Left renal pelvis (tissue), 4 donors: ENCODE measurements at regions not wholly inside any gene's neighbourhood (a gene's known extent, or its start where the extent isn't known, plus 50 kb on each side); places are given as distances from the start of the nearest gene placed in this dataset.

Experiments
- DNase-seq, 4 donors: peaks; one replicate each; pipeline ENCODE4 v3.0.0-alpha.2; 2013; ENCODE audit warnings: low read depth in 4 of 4, low spot score in 3 of 4

GRCh38 chrX:10390187-10390586, 230.2 kb downstream of the MID1 start:
- DNase-seq = no peak

- no peak for DNase-seq
Measured at GRCh38 chrX:10393241-10393640, 227.1 kb downstream of the MID1 start.

DNA sequence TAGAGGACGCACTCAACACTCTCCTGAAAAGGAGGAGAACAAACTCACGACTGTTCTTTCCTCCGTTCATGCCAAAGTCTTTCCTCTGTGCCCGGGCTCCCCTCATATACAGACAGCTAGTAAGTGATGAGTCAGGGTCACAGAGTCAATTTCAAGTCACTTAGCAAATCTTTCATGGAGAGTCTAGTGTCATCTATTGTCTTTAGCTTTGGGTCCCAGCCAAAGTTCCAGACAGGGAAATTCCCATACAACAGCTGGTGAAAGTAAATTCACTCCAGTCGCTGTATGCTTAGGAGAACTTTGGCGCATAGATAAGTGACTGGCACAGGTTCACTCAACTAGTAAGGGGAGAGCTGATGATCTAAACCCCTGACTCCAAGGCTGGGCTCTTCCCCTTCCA, 226.5 kb downstream of the MID1 start:
- DNase-seq = no peak

- no peak for DNase-seq
Measured at GRCh38 chrX:10395179-10395578, 225.2 kb downstream of the MID1 start.
